ENCODE measurements at regions not wholly inside any gene's neighbourhood (a gene's known extent, or its start where the extent isn't known, plus 50 kb on each side); places are given as distances from the start of the nearest gene placed in this dataset.

GRCh38 chr2:64394153-64394552, 59.8 kb upstream of the LGALSL start:
- TF ChIP-seq CTCF (optimal IDR thresholded peaks at IDR 0.05 in 1 of 3, IDR thresholded peaks at IDR 0.05 in 1 of 3, conservative IDR thresholded peaks at IDR 0.05 in 1 of 3; ENCODE audit: extremely low read depth in 1 of 3, insufficient read depth in 2 of 3, low read length in 3 of 3) (no peak), EZH2 (IDR thresholded peaks at IDR 0.05; ENCODE audit: low read length) (no peak)
